Progenitor cell of endocrine pancreas (in vitro differentiated cells): ENCODE measurements at regions not wholly inside any gene's neighbourhood (a gene's known extent, or its start where the extent isn't known, plus 50 kb on each side); places are given as distances from the start of the nearest gene placed in this dataset.

Source experiments
- DNase-seq: peaks from one replicate; pipeline ENCODE4 v3.0.0; 2021; ENCODE audit warnings: low spot score; ENCODE audit not compliant: unreplicated experiment
- H3K27ac Mint-ChIP-seq: 2 replicates; pipeline ENCODE4 v1.8.0; 2021; ENCODE audit warnings: mild to moderate bottlenecking, moderate library complexity, mixed read lengths
- H3K27me3 Mint-ChIP-seq: 2 replicates; pipeline ENCODE4 v1.8.0; 2021; ENCODE audit warnings: mixed read lengths
- H3K36me3 Mint-ChIP-seq: 2 replicates; pipeline ENCODE4 v1.8.0; 2022; ENCODE audit warnings: mixed read lengths; ENCODE audit not compliant: insufficient read depth
- H3K4me1 Mint-ChIP-seq: 2 replicates; pipeline ENCODE4 v1.8.0; 2021; ENCODE audit warnings: low read depth, mixed read lengths
- H3K4me3 Mint-ChIP-seq: 2 replicates; pipeline ENCODE4 v1.8.0; 2021; ENCODE audit warnings: low read depth, mild to moderate bottlenecking, moderate library complexity, mixed read lengths
- H3K9me3 Mint-ChIP-seq: 2 replicates; pipeline ENCODE4 v1.8.0; 2021; ENCODE audit warnings: low read depth, mixed read lengths
- CTCF ChIP-seq: fragments of 200-600 bp; sonication (generic); IDR thresholded peaks from one replicate; pipeline ENCODE4 v1.5.0; 2021; ENCODE audit warnings: antibody characterized with exemption, mild to moderate bottlenecking; ENCODE audit not compliant: unreplicated experiment

- no peak for DNase-seq
- TF ChIP-seq CTCF, result no peak
- H3K4me3 Mint-ChIP-seq, result no peak overlapping the region
Measured at GRCh38 chr10:130741901-130742855, 569.3 kb downstream of the TCERG1L start.

GRCh38 chr10:130742941-130743675 lies 568.4 kb downstream of the TCERG1L start:
- no peak overlapping the region for H3K4me3 Mint-ChIP-seq
- peaks cover 8% of the 10 kb centered on the region for H3K27me3 Mint-ChIP-seq
- no peaks in the 10 kb centered on the region for H3K9me3 Mint-ChIP-seq
- no peaks in the 10 kb centered on the region for H3K36me3 Mint-ChIP-seq
- no peaks in the 10 kb centered on the region for H3K4me1 Mint-ChIP-seq
- no peak for TF ChIP-seq CTCF
- peak overlapping the region; percentile 77 for H3K27ac Mint-ChIP-seq
- DNase-seq, result no peak

More at GRCh38 chr10:130741901-130742855, 569.3 kb downstream of the TCERG1L start:
- Mint-ChIP-seq H3K4me1 (no peaks in the 10 kb centered on the region), H3K27ac (peak overlapping the region; percentile 77), H3K36me3 (no peaks in the 10 kb centered on the region), H3K9me3 (no peaks in the 10 kb centered on the region), H3K27me3 (peaks cover 12% of the 10 kb centered on the region)

GRCh38 chr10:130743751-130744271 lies 567.7 kb downstream of the TCERG1L start:
- H3K9me3 Mint-ChIP-seq, result no peaks in the 10 kb centered on the region
- no peak for TF ChIP-seq CTCF
- H3K27ac Mint-ChIP-seq, result no peak overlapping the region
- H3K4me1 Mint-ChIP-seq, result no peaks in the 10 kb centered on the region
- no peak overlapping the region for H3K4me3 Mint-ChIP-seq
- H3K27me3 Mint-ChIP-seq, result peaks cover 8% of the 10 kb centered on the region
- no peaks in the 10 kb centered on the region for H3K36me3 Mint-ChIP-seq
- DNase-seq, result no peak

GRCh38 chr10:130744631-130745030 lies 566.9 kb downstream of the TCERG1L start:
- Mint-ChIP-seq H3K4me3 (no peak overlapping the region), H3K27me3 (peaks cover 8% of the 10 kb centered on the region), H3K9me3 (no peaks in the 10 kb centered on the region), H3K4me1 (no peaks in the 10 kb centered on the region), H3K36me3 (no peaks in the 10 kb centered on the region), H3K27ac (no peak overlapping the region)
- DNase-seq, result no peak
- no peak for TF ChIP-seq CTCF

GRCh38 chr10:130745251-130745650 lies 566.3 kb downstream of the TCERG1L start:
- Mint-ChIP-seq H3K27ac (no peak overlapping the region), H3K36me3 (no peaks in the 10 kb centered on the region), H3K9me3 (no peaks in the 10 kb centered on the region), H3K4me3 (no peak overlapping the region), H3K4me1 (no peaks in the 10 kb centered on the region), H3K27me3 (peaks cover 8% of the 10 kb centered on the region)
- no peak for TF ChIP-seq CTCF
- DNase-seq, result no peak
